ENCODE measurements at regions not wholly inside any gene's neighbourhood (a gene's known extent, or its start where the extent isn't known, plus 50 kb on each side); places are given as distances from the start of the nearest gene placed in this dataset.

DNA sequence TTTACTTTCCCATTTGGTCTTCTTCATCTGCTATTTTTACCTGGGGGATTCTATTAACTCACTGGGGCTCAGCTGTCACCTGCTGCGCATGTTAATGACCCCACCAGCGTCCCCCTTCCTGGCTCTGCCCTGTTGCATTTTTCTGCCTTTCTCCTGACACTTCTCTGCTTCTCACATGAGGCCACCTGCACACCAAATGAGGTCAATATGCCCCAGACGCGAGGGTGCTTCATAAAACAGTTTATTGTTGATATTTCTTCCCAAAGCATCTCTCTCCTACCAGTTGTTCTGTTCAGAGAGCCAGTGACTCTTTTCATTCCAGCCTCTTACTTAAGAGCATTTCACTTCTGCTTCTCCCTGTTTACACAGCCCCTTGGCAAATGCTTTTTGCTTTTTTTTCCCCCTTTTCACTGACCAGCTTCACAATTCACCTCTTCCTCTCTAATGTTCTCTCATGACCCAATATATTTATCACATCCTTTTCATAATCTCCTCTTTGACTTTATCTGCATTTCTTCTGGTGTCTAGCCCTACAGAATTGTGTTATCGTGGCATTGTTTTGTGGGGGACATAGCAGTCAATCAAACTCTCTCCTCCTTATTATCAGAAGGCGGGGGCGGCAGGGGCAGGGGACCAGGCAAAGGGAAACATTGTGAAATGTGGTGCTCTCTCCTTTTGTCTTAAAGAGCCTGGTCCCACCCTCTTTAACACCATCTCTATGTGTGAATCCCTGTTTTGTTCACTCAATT lies 545.8 kb upstream of the CITED2 start:
- ATAC-seq (ENCODE audit: low read depth) = no peak
- DNase-seq (ENCODE audit: low spot score) = no peak
- Histone ChIP-seq H3K27ac (ENCODE audit: poor library complexity, severe bottlenecking) (no peak overlapping the region), H3K36me3 (ENCODE audit: low read depth) (no peaks in the 10 kb centered on the region), H3K4me3 (ENCODE audit: severe bottlenecking) (no peak overlapping the region), H3K9me3 (ENCODE audit: severe bottlenecking) (no peaks in the 10 kb centered on the region), H3K4me1 (ENCODE audit: insufficient read depth, poor library complexity, severe bottlenecking) (no peaks in the 10 kb centered on the region), H3K27me3 (ENCODE audit: insufficient read depth, poor library complexity, severe bottlenecking) (no peaks in the 10 kb centered on the region)
- TF ChIP-seq, protein P1, sequence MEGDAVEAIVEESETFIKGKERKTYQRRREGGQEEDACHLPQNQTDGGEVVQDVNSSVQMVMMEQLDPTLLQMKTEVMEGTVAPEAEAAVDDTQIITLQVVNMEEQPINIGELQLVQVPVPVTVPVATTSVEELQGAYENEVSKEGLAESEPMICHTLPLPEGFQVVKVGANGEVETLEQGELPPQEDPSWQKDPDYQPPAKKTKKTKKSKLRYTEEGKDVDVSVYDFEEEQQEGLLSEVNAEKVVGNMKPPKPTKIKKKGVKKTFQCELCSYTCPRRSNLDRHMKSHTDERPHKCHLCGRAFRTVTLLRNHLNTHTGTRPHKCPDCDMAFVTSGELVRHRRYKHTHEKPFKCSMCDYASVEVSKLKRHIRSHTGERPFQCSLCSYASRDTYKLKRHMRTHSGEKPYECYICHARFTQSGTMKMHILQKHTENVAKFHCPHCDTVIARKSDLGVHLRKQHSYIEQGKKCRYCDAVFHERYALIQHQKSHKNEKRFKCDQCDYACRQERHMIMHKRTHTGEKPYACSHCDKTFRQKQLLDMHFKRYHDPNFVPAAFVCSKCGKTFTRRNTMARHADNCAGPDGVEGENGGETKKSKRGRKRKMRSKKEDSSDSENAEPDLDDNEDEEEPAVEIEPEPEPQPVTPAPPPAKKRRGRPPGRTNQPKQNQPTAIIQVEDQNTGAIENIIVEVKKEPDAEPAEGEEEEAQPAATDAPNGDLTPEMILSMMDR (IDR thresholded peaks at IDR 0.05; ENCODE audit: poor library complexity, severe bottlenecking) = no peak

DNA sequence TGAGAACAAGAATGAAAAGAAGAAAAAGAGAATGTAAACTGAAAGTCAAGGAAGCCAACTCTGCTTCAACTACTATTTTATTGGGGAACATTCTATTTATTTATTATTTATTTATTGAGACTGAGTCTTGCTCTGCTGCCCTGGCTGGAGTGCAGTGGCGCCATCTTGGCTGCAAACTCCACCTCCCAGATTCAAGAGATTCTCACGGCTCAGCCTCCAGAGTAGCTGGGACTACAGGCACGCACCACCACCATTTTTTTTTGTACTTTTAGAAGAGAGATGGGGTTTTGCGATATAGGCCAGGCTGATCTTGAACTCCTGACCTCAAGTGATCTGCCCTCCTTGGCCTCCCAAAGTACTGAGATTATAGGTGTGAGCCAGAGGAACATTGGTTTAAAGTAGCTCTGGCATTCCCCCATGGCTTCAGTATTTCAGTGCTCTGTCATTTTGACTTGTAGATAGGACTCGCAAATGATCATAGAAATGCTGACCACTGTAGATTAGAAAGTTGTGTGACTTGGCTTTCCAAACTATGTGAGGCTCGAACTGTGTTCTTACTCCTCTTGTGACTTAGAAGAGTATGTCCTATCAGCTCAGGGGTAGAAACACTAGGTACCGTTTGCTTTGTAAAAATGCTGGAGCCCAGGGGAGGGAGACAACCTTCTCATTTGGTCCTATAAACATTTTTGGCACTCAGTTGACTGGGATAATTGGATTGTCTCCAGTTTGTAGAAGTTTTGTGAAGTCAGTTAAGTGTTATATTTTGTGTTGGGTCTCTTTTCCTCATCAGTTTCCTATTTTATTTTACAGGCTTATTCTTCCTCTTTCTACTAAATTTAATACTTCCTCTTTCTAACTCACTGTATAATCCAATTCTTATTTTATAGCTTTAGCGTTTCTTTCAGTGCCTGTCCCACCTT lies 544.9 kb upstream of the CITED2 start:
- DNase-seq (ENCODE audit: low spot score) = no peak

DNA sequence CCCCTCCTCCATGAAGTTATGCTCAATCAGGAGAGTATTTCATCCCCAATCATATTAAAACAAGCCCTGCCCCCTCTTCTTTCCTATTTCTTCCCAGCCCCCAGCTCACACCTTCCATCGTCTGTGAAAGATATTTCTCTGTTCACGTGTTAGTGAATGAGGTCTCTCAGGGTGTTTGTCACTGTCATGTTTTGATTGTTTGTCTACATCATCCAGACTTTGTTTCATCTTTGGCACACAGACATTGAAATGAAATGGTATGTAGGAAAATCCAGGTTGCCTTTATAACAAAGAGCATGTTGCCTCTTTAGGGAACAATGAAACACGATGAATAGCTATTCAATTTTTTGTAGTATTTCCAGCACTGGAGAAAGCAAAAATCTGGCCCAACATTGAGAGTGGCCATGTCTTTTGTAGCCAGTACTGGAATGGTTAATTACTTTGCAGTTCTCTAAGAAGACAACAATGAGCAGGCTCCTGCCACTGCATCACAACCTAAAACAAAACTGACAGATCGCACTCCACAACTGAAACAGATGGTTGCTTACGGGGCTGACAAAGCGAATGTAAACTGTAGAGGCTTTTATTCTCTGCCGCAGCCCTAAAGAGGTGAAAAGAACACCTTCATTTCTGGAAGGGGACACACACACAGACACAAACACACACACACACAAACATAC lies 543.6 kb upstream of the CITED2 start:
- no peak for DNase-seq (ENCODE audit: low spot score)
- H3K27me3 ChIP-seq (ENCODE audit: insufficient read depth, poor library complexity, severe bottlenecking) = no peaks in the 10 kb centered on the region
- TF ChIP-seq, protein P1 (IDR thresholded peaks at IDR 0.05; ENCODE audit: poor library complexity, severe bottlenecking) = no peak
- H3K9me3 ChIP-seq (ENCODE audit: severe bottlenecking) = no peaks in the 10 kb centered on the region
- no peak for ATAC-seq (ENCODE audit: low read depth)
- H3K36me3 ChIP-seq (ENCODE audit: low read depth) = no peaks in the 10 kb centered on the region
- H3K4me3 ChIP-seq (ENCODE audit: severe bottlenecking) = no peak overlapping the region
- H3K4me1 ChIP-seq (ENCODE audit: insufficient read depth, poor library complexity, severe bottlenecking) = no peaks in the 10 kb centered on the region
- H3K27ac ChIP-seq (ENCODE audit: poor library complexity, severe bottlenecking) = no peak overlapping the region

More for the DNA sequence above, 544.9 kb upstream of the CITED2 start:
- no peak overlapping the region for H3K27ac ChIP-seq (ENCODE audit: poor library complexity, severe bottlenecking)
- H3K36me3 ChIP-seq (ENCODE audit: low read depth) = no peaks in the 10 kb centered on the region
- no peak for ATAC-seq (ENCODE audit: low read depth)
- TF ChIP-seq, protein P1 (IDR thresholded peaks at IDR 0.05; ENCODE audit: poor library complexity, severe bottlenecking) = no peak
- no peaks in the 10 kb centered on the region for H3K27me3 ChIP-seq (ENCODE audit: insufficient read depth, poor library complexity, severe bottlenecking)
- H3K4me1 ChIP-seq (ENCODE audit: insufficient read depth, poor library complexity, severe bottlenecking) = no peaks in the 10 kb centered on the region
- no peaks in the 10 kb centered on the region for H3K9me3 ChIP-seq (ENCODE audit: severe bottlenecking)
- no peak overlapping the region for H3K4me3 ChIP-seq (ENCODE audit: severe bottlenecking)

DNA sequence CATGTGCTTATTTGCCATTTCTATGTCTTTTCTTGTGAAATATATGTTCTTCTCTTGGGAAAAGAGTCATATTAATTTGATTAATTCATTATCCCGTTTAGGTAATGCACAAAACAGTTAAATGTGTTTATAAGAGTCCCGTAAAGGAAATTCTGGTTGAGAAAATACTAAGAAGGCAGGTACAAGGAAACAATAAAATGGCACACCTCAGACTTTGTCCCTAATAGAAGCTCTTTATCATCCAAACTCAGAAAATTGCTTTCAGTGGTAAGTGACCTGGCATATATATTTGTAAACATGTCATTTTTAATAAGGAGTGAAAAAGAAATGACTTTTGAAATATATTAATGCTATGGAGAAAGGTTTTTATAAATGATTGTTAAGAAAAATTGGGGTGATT lies 540.5 kb upstream of the CITED2 start:
- TF ChIP-seq, protein P1 (IDR thresholded peaks at IDR 0.05; ENCODE audit: poor library complexity, severe bottlenecking) = no peak
- no peak for ATAC-seq (ENCODE audit: low read depth)
- H3K27ac ChIP-seq (ENCODE audit: poor library complexity, severe bottlenecking) = no peak overlapping the region
- no peak overlapping the region for H3K4me3 ChIP-seq (ENCODE audit: severe bottlenecking)
- H3K36me3 ChIP-seq (ENCODE audit: low read depth) = no peaks in the 10 kb centered on the region
- H3K4me1 ChIP-seq (ENCODE audit: insufficient read depth, poor library complexity, severe bottlenecking) = peaks cover 4% of the 10 kb centered on the region
- no peak for DNase-seq (ENCODE audit: low spot score)
- H3K27me3 ChIP-seq (ENCODE audit: insufficient read depth, poor library complexity, severe bottlenecking) = no peaks in the 10 kb centered on the region
- H3K9me3 ChIP-seq (ENCODE audit: severe bottlenecking) = no peaks in the 10 kb centered on the region

Data from RWPE2 (cell line).